HepG2 (cell line): ENCODE measurements at regions not wholly inside any gene's neighbourhood (a gene's known extent, or its start where the extent isn't known, plus 50 kb on each side); places are given as distances from the start of the nearest gene placed in this dataset.

Experiments
- EZH2 ChIP-seq: conservative IDR thresholded peaks from 2 replicates; pipeline ENCODE4 v1.6.1; 2012; ENCODE audit warnings: mild to moderate bottlenecking, low read depth, low read length, moderate library complexity
- MBNL3 ChIP-seq: fragments of 250-450 bp; sonication (Bioruptor Pico); conservative IDR thresholded peaks from 2 replicates; pipeline ENCODE4 v1.8.0; 2022; ENCODE audit warnings: mild to moderate bottlenecking, inconsistent platforms
- NFE2 ChIP-seq: sonication (generic); formaldehyde crosslinking; IDR thresholded peaks from 2 replicates; pipeline ENCODE4 v1.4.0; 2020; ENCODE audit warnings: missing genetic modification reagents
- POGZ ChIP-seq: sonication (generic); formaldehyde crosslinking; IDR thresholded peaks from 2 replicates; pipeline ENCODE4 v1.4.0; 2020; ENCODE audit warnings: mild to moderate bottlenecking, missing genetic modification reagents
- POLR2A ChIP-seq, 2 experiments: IDR thresholded peaks; 2 replicates each; pipeline ENCODE4 v1.6.1; 2011; ENCODE audit warnings: low read depth in 2 of 2, low read length in 2 of 2, mild to moderate bottlenecking in 1 of 2, moderate library complexity in 1 of 2; ENCODE audit not compliant: insufficient read depth in 1 of 2
- SP1 ChIP-seq, 2 experiments: fragments of 450-650 bp in 1 of 2; sonication (generic) in 1 of 2; formaldehyde crosslinking in 1 of 2; IDR thresholded peaks; 2 replicates each; pipeline versions ENCODE4 v1.4.0 to v1.6.1; 2016 to 2020; ENCODE audit warnings: missing genetic modification reagents in 1 of 2
- XRCC5 ChIP-seq: fragments of 200-400 bp; formaldehyde crosslinking; optimal IDR thresholded peaks from 2 replicates; pipeline ENCODE3; 2017; ENCODE audit warnings: mild to moderate bottlenecking, low read length
- ZNF230 ChIP-seq: sonication (generic); formaldehyde crosslinking; IDR thresholded peaks from 2 replicates; pipeline ENCODE4 v1.4.0; 2020; ENCODE audit warnings: mild to moderate bottlenecking, missing genetic modification reagents
- ZNF34 ChIP-seq: sonication (generic); formaldehyde crosslinking; IDR thresholded peaks from 2 replicates; pipeline ENCODE4 v1.4.0; 2020; ENCODE audit warnings: mild to moderate bottlenecking, missing genetic modification reagents, borderline replicate concordance
- ZNF350 ChIP-seq: sonication (generic); formaldehyde crosslinking; IDR thresholded peaks from 2 replicates; pipeline ENCODE4 v1.4.0; 2020; ENCODE audit warnings: mild to moderate bottlenecking, low read depth, missing genetic modification reagents, borderline replicate concordance
- TF ChIP-seq, protein P1 (sequence below): sonication (generic); formaldehyde crosslinking; IDR thresholded peaks from 2 replicates; pipeline ENCODE4 v1.5.0; 2020; ENCODE audit warnings: missing genetic modification reagents, mild to moderate bottlenecking, borderline replicate concordance
- TF ChIP-seq, protein P2 (sequence below): sonication (generic); formaldehyde crosslinking; IDR thresholded peaks from 2 replicates; pipeline ENCODE4 v1.5.0; 2020; ENCODE audit warnings: mild to moderate bottlenecking, missing genetic modification reagents, moderate library complexity
- TF ChIP-seq, protein P3 (sequence below): sonication (generic); formaldehyde crosslinking; conservative IDR thresholded peaks from 2 replicates; pipeline ENCODE4 v1.4.0; 2020; ENCODE audit warnings: mild to moderate bottlenecking, missing genetic modification reagents, moderate library complexity

DNA sequence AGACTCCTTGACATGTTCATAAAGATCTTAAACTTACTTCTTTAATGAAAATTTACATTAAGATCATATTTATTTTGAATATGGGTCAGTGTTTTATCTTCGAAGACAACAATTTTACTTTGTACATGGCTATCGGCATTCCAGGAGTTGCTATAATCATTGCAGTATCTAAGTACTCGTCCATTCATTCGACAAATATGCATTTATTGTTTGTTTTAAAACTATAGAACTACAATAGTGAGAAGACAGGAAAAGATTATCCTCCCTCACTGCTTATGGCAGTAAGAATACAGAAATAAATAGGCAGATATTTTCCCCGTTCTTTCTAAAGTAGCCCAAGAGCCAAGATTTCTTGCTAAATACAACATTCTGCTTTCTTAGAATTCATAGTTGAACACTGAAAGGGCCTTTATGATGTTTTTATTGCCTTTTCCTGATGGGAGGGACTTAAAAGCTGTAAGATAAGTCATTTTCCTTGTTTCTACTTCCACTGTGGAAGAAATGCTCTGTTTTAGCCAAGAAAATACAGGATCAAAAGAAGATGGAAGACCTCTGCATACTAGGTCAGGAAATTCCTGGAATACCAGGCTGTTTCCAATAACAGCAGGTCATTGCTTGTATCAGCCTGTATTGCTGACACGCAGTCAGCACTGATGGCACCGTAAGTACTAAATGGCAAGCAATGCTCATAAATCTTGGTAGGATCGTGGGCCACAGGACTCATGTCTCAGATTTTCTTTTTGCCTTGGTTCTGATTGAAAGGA, 521.0 kb upstream of the ATP2B1 start:
- TF ChIP-seq, protein P1, sequence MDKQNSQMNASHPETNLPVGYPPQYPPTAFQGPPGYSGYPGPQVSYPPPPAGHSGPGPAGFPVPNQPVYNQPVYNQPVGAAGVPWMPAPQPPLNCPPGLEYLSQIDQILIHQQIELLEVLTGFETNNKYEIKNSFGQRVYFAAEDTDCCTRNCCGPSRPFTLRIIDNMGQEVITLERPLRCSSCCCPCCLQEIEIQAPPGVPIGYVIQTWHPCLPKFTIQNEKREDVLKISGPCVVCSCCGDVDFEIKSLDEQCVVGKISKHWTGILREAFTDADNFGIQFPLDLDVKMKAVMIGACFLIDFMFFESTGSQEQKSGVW (CRISPR knock-in tag), result no peak
- TF ChIP-seq POGZ (CRISPR knock-in tag), result no peak
- TF ChIP-seq, protein P2, sequence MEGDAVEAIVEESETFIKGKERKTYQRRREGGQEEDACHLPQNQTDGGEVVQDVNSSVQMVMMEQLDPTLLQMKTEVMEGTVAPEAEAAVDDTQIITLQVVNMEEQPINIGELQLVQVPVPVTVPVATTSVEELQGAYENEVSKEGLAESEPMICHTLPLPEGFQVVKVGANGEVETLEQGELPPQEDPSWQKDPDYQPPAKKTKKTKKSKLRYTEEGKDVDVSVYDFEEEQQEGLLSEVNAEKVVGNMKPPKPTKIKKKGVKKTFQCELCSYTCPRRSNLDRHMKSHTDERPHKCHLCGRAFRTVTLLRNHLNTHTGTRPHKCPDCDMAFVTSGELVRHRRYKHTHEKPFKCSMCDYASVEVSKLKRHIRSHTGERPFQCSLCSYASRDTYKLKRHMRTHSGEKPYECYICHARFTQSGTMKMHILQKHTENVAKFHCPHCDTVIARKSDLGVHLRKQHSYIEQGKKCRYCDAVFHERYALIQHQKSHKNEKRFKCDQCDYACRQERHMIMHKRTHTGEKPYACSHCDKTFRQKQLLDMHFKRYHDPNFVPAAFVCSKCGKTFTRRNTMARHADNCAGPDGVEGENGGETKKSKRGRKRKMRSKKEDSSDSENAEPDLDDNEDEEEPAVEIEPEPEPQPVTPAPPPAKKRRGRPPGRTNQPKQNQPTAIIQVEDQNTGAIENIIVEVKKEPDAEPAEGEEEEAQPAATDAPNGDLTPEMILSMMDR (CRISPR knock-in tag), result no peak
- no peak for TF ChIP-seq MBNL3
- TF ChIP-seq XRCC5, result no peak
- TF ChIP-seq SP1 (IDR thresholded peaks at IDR 0.05), result no peak
- no peak for TF ChIP-seq SP1 (CRISPR knock-in tag; IDR thresholded peaks at IDR 0.05)
- no peak for TF ChIP-seq ZNF34 (CRISPR knock-in tag)
- no peak for TF ChIP-seq NFE2 (CRISPR knock-in tag)
- no peak for TF ChIP-seq POLR2A (IDR thresholded peaks at IDR 0.05; ENCODE audit: insufficient read depth in 1 of 2, low read depth in 2 of 2, low read length in 2 of 2)
- TF ChIP-seq EZH2, result no peak
- no peak for TF ChIP-seq ZNF230 (CRISPR knock-in tag)
- TF ChIP-seq ZNF350 (CRISPR knock-in tag), result no peak
- TF ChIP-seq, protein P3, sequence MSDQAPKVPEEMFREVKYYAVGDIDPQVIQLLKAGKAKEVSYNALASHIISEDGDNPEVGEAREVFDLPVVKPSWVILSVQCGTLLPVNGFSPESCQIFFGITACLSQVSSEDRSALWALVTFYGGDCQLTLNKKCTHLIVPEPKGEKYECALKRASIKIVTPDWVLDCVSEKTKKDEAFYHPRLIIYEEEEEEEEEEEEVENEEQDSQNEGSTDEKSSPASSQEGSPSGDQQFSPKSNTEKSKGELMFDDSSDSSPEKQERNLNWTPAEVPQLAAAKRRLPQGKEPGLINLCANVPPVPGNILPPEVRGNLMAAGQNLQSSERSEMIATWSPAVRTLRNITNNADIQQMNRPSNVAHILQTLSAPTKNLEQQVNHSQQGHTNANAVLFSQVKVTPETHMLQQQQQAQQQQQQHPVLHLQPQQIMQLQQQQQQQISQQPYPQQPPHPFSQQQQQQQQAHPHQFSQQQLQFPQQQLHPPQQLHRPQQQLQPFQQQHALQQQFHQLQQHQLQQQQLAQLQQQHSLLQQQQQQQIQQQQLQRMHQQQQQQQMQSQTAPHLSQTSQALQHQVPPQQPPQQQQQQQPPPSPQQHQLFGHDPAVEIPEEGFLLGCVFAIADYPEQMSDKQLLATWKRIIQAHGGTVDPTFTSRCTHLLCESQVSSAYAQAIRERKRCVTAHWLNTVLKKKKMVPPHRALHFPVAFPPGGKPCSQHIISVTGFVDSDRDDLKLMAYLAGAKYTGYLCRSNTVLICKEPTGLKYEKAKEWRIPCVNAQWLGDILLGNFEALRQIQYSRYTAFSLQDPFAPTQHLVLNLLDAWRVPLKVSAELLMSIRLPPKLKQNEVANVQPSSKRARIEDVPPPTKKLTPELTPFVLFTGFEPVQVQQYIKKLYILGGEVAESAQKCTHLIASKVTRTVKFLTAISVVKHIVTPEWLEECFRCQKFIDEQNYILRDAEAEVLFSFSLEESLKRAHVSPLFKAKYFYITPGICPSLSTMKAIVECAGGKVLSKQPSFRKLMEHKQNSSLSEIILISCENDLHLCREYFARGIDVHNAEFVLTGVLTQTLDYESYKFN (CRISPR knock-in tag), result no peak
